Liver (tissue), 8 donors: ENCODE measurements at regions not wholly inside any gene's neighbourhood (a gene's known extent, or its start where the extent isn't known, plus 50 kb on each side); places are given as distances from the start of the nearest gene placed in this dataset. TPM values are rescaled to one million over a fixed set of nuclear protein-coding genes. Genes with fewer than 3 reads are reported as not detected.

Experiments used
- DNase-seq: peaks from one replicate; pipeline ENCODE4 v3.0.0-alpha.2; 2017; ENCODE audit warnings: low spot score
- H3K27ac ChIP-seq, 2 donors: one replicate each; pipeline ENCODE4 v1.7.0; 2013; ENCODE audit warnings: inconsistent platforms in 2 of 2, low read length in 2 of 2, control low read depth in 1 of 2, low read depth in 1 of 2, mild to moderate bottlenecking in 1 of 2
- H3K27me3 ChIP-seq, 4 donors: one replicate each; pipeline versions ENCODE4 v1.6.1 to v1.7.0; 2013; ENCODE audit warnings: low read length in 3 of 4, inconsistent platforms in 1 of 4, mild to moderate bottlenecking in 1 of 4, moderate library complexity in 1 of 4; ENCODE audit not compliant: control insufficient read depth in 4 of 4, insufficient read depth in 4 of 4
- H3K36me3 ChIP-seq, 4 donors: one replicate each; pipeline versions ENCODE4 v1.6.1 to v1.7.0; 2013; ENCODE audit warnings: low read length in 3 of 4, mild to moderate bottlenecking in 3 of 4, low read depth in 1 of 4, moderate library complexity in 1 of 4; ENCODE audit not compliant: control insufficient read depth in 4 of 4, insufficient read depth in 3 of 4
- H3K4me1 ChIP-seq, 4 donors: one replicate each; pipeline versions ENCODE4 v1.6.1 to v1.7.0; 2013; ENCODE audit warnings: low read length in 3 of 4, mild to moderate bottlenecking in 3 of 4, moderate library complexity in 1 of 4; ENCODE audit not compliant: control insufficient read depth in 4 of 4, insufficient read depth in 4 of 4
- H3K4me3 ChIP-seq, 3 donors: one replicate each; pipeline versions ENCODE4 v1.6.1 to v1.7.0; 2013; ENCODE audit warnings: low read length in 3 of 3, control low read depth in 1 of 3, low read depth in 1 of 3, mild to moderate bottlenecking in 1 of 3
- H3K9ac ChIP-seq, 2 donors: one replicate each; pipeline ENCODE4 v1.7.0; 2013; ENCODE audit warnings: low read length in 2 of 2, mild to moderate bottlenecking in 2 of 2, moderate library complexity in 2 of 2, control low read depth in 1 of 2, low read depth in 1 of 2
- H3K9me3 ChIP-seq, 4 donors: one replicate each; pipeline versions ENCODE4 v1.6.1 to v1.7.0; 2013; ENCODE audit warnings: low read length in 3 of 4; ENCODE audit not compliant: control insufficient read depth in 4 of 4
- ATF3 ChIP-seq: IDR thresholded peaks from 2 replicates; pipeline ENCODE4 v1.6.1; 2016; ENCODE audit warnings: antibody characterized with exemption
- EGR1 ChIP-seq, 2 donors: IDR thresholded peaks; 2 replicates each; pipeline ENCODE4 v1.6.1; 2016 to 2018; ENCODE audit warnings: antibody characterized with exemption in 2 of 2, low read depth in 2 of 2
- FOXA1 ChIP-seq: IDR thresholded peaks from 2 replicates; pipeline ENCODE4 v1.6.1; 2016; ENCODE audit warnings: antibody characterized with exemption
- GABPA ChIP-seq, 2 donors: IDR thresholded peaks in 1 of 2; conservative IDR thresholded peaks in 1 of 2; 2 replicates each; pipeline ENCODE4 v1.6.1; 2016; ENCODE audit warnings: antibody characterized with exemption in 2 of 2, mild to moderate bottlenecking in 1 of 2, moderate library complexity in 1 of 2
- HNF4G ChIP-seq: IDR thresholded peaks from 2 replicates; pipeline ENCODE4 v1.6.1; 2016; ENCODE audit warnings: antibody characterized with exemption
- MAX ChIP-seq: IDR thresholded peaks from 2 replicates; pipeline ENCODE4 v1.6.1; 2016; ENCODE audit warnings: antibody characterized with exemption
- NR2F2 ChIP-seq: IDR thresholded peaks from 2 replicates; pipeline ENCODE4 v1.6.1; 2016; ENCODE audit warnings: antibody characterized with exemption
- REST ChIP-seq: IDR thresholded peaks from 2 replicates; pipeline ENCODE4 v1.6.1; 2016; ENCODE audit warnings: antibody characterized with exemption, mild to moderate bottlenecking
- SP1 ChIP-seq: IDR thresholded peaks from 2 replicates; pipeline ENCODE4 v1.6.1; 2018; ENCODE audit warnings: antibody characterized with exemption, mild to moderate bottlenecking
- TAF1 ChIP-seq: conservative IDR thresholded peaks from 2 replicates; pipeline ENCODE4 v1.6.1; 2016; ENCODE audit warnings: antibody characterized with exemption, mild to moderate bottlenecking
- YY1 ChIP-seq: IDR thresholded peaks from 2 replicates; pipeline ENCODE4 v1.6.1; 2016; ENCODE audit warnings: antibody characterized with exemption, mild to moderate bottlenecking
- ZBTB33 ChIP-seq: IDR thresholded peaks from 2 replicates; pipeline ENCODE4 v1.6.1; 2016; ENCODE audit warnings: antibody characterized with exemption
- WGBS: extraction: QIAGEN DNeasy Blood & Tissue Kit; methylation state at CpG from one replicate; pipeline ENCODE4 v1.1.7; 2013; 5-methylcytosine and 5-hydroxymethylcytosine counted together
- small RNA-seq: library from RNA; depleted of rRNA; stranded (forward); fragments of <200 nt; gene quantifications from one replicate; pipeline ENCODE3, GENCODE V24; 2014
- donor health status: healthy.
- donor health status: healthy.
- donor health status: healthy.
- donor health status: healthy.

- no peak for DNase-seq
- no peaks in the 10 kb centered on the region for H3K27me3 ChIP-seq
- H3K9me3 ChIP-seq, result no peaks in the 10 kb centered on the region
- WGBS, result 81% methylated on average over 3 of the region's 3 CpGs
- TF ChIP-seq SP1 (no peak), ATF3 (no peak), NR2F2 (no peak), ZBTB33 (no peak), HNF4G (no peak)
- H3K4me3 ChIP-seq, result no peak overlapping the region
- no peaks in the 10 kb centered on the region for H3K36me3 ChIP-seq
- H3K4me1 ChIP-seq, result no peaks in the 10 kb centered on the region
- H3K27ac ChIP-seq, result no peak overlapping the region
- H3K9ac ChIP-seq, result no peak overlapping the region
Observed at GRCh38 chr4:36012503-36012902, 231.8 kb downstream of the ARAP2 start.

- no peaks in the 10 kb centered on the region for H3K4me1 ChIP-seq
- H3K9me3 ChIP-seq, result no peaks in the 10 kb centered on the region
- no peaks in the 10 kb centered on the region for H3K36me3 ChIP-seq
- H3K4me3 ChIP-seq, result no peak overlapping the region
- H3K27me3 ChIP-seq, result no peaks in the 10 kb centered on the region
- TF ChIP-seq GABPA (IDR thresholded peaks at IDR 0.05 in 1 of 2, conservative IDR thresholded peaks at IDR 0.05 in 1 of 2) (no peak), YY1 (no peak), MAX (no peak), ZBTB33 (no peak), FOXA1 (no peak), NR2F2 (no peak), ATF3 (no peak), EGR1 (IDR thresholded peaks at IDR 0.05; ENCODE audit: low read depth in 2 of 2) (no peak), TAF1 (no peak), REST (no peak)
- WGBS, result 88% methylated on average over 5 of the region's 5 CpGs
- no peak overlapping the region for H3K27ac ChIP-seq
- H3K9ac ChIP-seq, result no peak overlapping the region
- no peak for DNase-seq
Observed at GRCh38 chr4:36013206-36013605, 231.1 kb downstream of the ARAP2 start.

Small RNA genes lying in the stretch of these regions (small RNA-seq; reads per million reads assigned to genes)
- gene AC097535.2 (not detected), gene RF01210 (not detected), gene RNU6-573P (not detected)
